Mesenchymal stem cell (in vitro differentiated cells and primary cell): ENCODE measurements at regions not wholly inside any gene's neighbourhood (a gene's known extent, or its start where the extent isn't known, plus 50 kb on each side); places are given as distances from the start of the nearest gene placed in this dataset.
A peak's percentile ranks its signal among the peaks of the same experiment; 100 is the strongest.

Source experiments
- DNase-seq: peaks from one replicate; pipeline ENCODE4 v3.0.0-alpha.2; 2013
- H2AFZ ChIP-seq: one replicate; pipeline ENCODE4 v1.6.1; 2013; ENCODE audit warnings: low read depth, mild to moderate bottlenecking, control low read depth, inconsistent platforms, low read length, moderate library complexity
- H2AK5ac ChIP-seq: 2 replicates; pipeline ENCODE4 v1.6.1; 2013; ENCODE audit warnings: low read length, moderate library complexity, mild to moderate bottlenecking, inconsistent platforms; ENCODE audit not compliant: severe bottlenecking
- H2BK120ac ChIP-seq: one replicate; pipeline ENCODE4 v1.6.1; 2013; ENCODE audit warnings: low read depth, mild to moderate bottlenecking, inconsistent platforms, low read length, moderate library complexity
- H2BK12ac ChIP-seq, 2 experiments: one replicate each; pipeline ENCODE4 v1.6.1; 2013; ENCODE audit warnings: inconsistent platforms in 2 of 2, low read length in 2 of 2, mild to moderate bottlenecking in 2 of 2, moderate library complexity in 2 of 2, control low read depth in 1 of 2
- H2BK15ac ChIP-seq: one replicate; pipeline ENCODE4 v1.6.1; 2013; ENCODE audit warnings: mild to moderate bottlenecking, low read depth, inconsistent platforms; ENCODE audit not compliant: poor library complexity, severe bottlenecking
- H2BK5ac ChIP-seq: 2 replicates; pipeline ENCODE4 v1.6.1; 2013; ENCODE audit warnings: low read depth, mild to moderate bottlenecking, low read length, control low read depth, inconsistent platforms; ENCODE audit not compliant: poor library complexity, severe bottlenecking
- H3K14ac ChIP-seq, 2 experiments: one replicate each; pipeline ENCODE4 v1.6.1; 2013; ENCODE audit warnings: inconsistent platforms in 2 of 2, low read length in 2 of 2, control low read depth in 1 of 2, mild to moderate bottlenecking in 1 of 2, moderate library complexity in 1 of 2
- H3K18ac ChIP-seq, 2 experiments: one replicate each; pipeline ENCODE4 v1.6.1; 2013; ENCODE audit warnings: inconsistent platforms in 2 of 2, low read length in 2 of 2, control low read depth in 1 of 2, low read depth in 1 of 2, mild to moderate bottlenecking in 1 of 2
- H3K23ac ChIP-seq, 2 experiments: one replicate each; pipeline ENCODE4 v1.6.1; 2013; ENCODE audit warnings: inconsistent platforms in 2 of 2, low read length in 2 of 2, mild to moderate bottlenecking in 2 of 2, moderate library complexity in 2 of 2, control low read depth in 1 of 2
- H3K27ac ChIP-seq: 2 replicates; pipeline ENCODE4 v1.5.1; 2013; ENCODE audit warnings: mild to moderate bottlenecking, moderate library complexity, low read length, control low read depth, inconsistent platforms; ENCODE audit not compliant: poor library complexity, severe bottlenecking
- H3K27me3 ChIP-seq, 2 experiments: 2 replicates each; pipeline versions ENCODE4 v1.6.1 to v1.7.0; 2013; ENCODE audit warnings: low read length in 2 of 2, mild to moderate bottlenecking in 2 of 2, moderate library complexity in 2 of 2, control low read depth in 1 of 2, inconsistent platforms in 1 of 2; ENCODE audit not compliant: control insufficient read depth in 1 of 2, insufficient read depth in 1 of 2
- H3K36me3 ChIP-seq, 2 experiments: 2 replicates each; pipeline versions ENCODE4 v1.6.1 to v1.7.0; 2013; ENCODE audit warnings: low read length in 2 of 2, control low read depth in 1 of 2, inconsistent platforms in 1 of 2, low read depth in 1 of 2, mild to moderate bottlenecking in 1 of 2; ENCODE audit not compliant: insufficient read depth in 2 of 2, control insufficient read depth in 1 of 2
- H3K4ac ChIP-seq, 2 experiments: one replicate each; pipeline ENCODE4 v1.6.1; 2013; ENCODE audit warnings: inconsistent platforms in 2 of 2, low read length in 2 of 2, mild to moderate bottlenecking in 2 of 2, moderate library complexity in 2 of 2, control low read depth in 1 of 2, low read depth in 1 of 2
- H3K4me1 ChIP-seq: 2 replicates; pipeline ENCODE4 v1.6.1; 2013; ENCODE audit warnings: low read depth, low read length, control low read depth; ENCODE audit not compliant: control insufficient read depth, insufficient read depth
- H3K4me2 ChIP-seq: 2 replicates; pipeline ENCODE4 v1.6.1; 2013; ENCODE audit warnings: low read length, mild to moderate bottlenecking, inconsistent platforms; ENCODE audit not compliant: poor library complexity, severe bottlenecking
- H3K4me3 ChIP-seq, 2 experiments: 2 replicates each; pipeline versions ENCODE4 v1.5.1 to v1.7.0; 2013; ENCODE audit warnings: low read length in 2 of 2, mild to moderate bottlenecking in 2 of 2, control low read depth in 1 of 2, low read depth in 1 of 2; ENCODE audit not compliant: insufficient read depth in 1 of 2
- H3K79me1 ChIP-seq: replicated peaks from 2 replicates; pipeline ENCODE4 v1.6.1; 2013; ENCODE audit warnings: mild to moderate bottlenecking, control low read depth, low read length, inconsistent platforms; ENCODE audit not compliant: poor library complexity, severe bottlenecking
- H3K9ac ChIP-seq: 2 replicates; pipeline ENCODE4 v1.7.0; 2013; ENCODE audit warnings: mild to moderate bottlenecking, low read length, moderate library complexity
- H3K9me3 ChIP-seq: 2 replicates; pipeline ENCODE4 v1.7.0; 2013; ENCODE audit warnings: mild to moderate bottlenecking, low read length; ENCODE audit not compliant: control insufficient read depth
- H4K8ac ChIP-seq: one replicate; pipeline ENCODE4 v1.6.1; 2013; ENCODE audit warnings: inconsistent platforms, mild to moderate bottlenecking, low read length, moderate library complexity
- H4K91ac ChIP-seq: one replicate; pipeline ENCODE4 v1.6.1; 2013; ENCODE audit warnings: mild to moderate bottlenecking, low read length, inconsistent platforms
- WGBS: methylation state at CpG from one replicate; pipeline ENCODE4 v1.1.7; 2013; ENCODE audit warnings: mixed read lengths; 5-methylcytosine and 5-hydroxymethylcytosine counted together

GRCh38 chr10:88100281-88100680 lies 236.9 kb downstream of the PTEN start:
- H3K23ac ChIP-seq, result no peak overlapping the region
- H2BK15ac ChIP-seq, result no peak overlapping the region

GRCh38 chr10:88101666-88102065 lies 238.2 kb downstream of the PTEN start:
- no peak overlapping the region for H2BK15ac ChIP-seq
- no peak overlapping the region for H3K4me3 ChIP-seq
- no peak for DNase-seq
- H3K23ac ChIP-seq, result no peak overlapping the region
- no peak overlapping the region for H4K8ac ChIP-seq
- no peak overlapping the region for H3K4ac ChIP-seq
- no peaks in the 10 kb centered on the region for H3K79me1 ChIP-seq
- no peaks in the 10 kb centered on the region for H3K4me1 ChIP-seq
- H2BK12ac ChIP-seq, result no peak overlapping the region
- no peak overlapping the region for H3K14ac ChIP-seq
- H3K27me3 ChIP-seq, result no peaks in the 10 kb centered on the region
- no peak overlapping the region for H3K27ac ChIP-seq
- no peaks in the 10 kb centered on the region for H3K9me3 ChIP-seq
- no peak overlapping the region for H2AK5ac ChIP-seq
- H3K18ac ChIP-seq, result no peak overlapping the region
- no peak overlapping the region for H2BK120ac ChIP-seq
- no peak overlapping the region for H2AFZ ChIP-seq
- no peak overlapping the region for H3K4me2 ChIP-seq
- H3K9ac ChIP-seq, result no peak overlapping the region
- H2BK5ac ChIP-seq, result no peak overlapping the region
- H3K36me3 ChIP-seq, result no peaks in the 10 kb centered on the region
- WGBS, result 94% methylated on average over 2 of the region's 2 CpGs
- no peak overlapping the region for H4K91ac ChIP-seq

More at GRCh38 chr10:88100281-88100680, 236.9 kb downstream of the PTEN start:
- H2BK5ac ChIP-seq, result no peak overlapping the region
- H3K4ac ChIP-seq, result no peak overlapping the region
- no peaks in the 10 kb centered on the region for H3K9me3 ChIP-seq
- H2BK120ac ChIP-seq, result no peak overlapping the region
- H3K4me3 ChIP-seq, result no peak overlapping the region
- H2AFZ ChIP-seq, result no peak overlapping the region
- H4K91ac ChIP-seq, result no peak overlapping the region
- H2AK5ac ChIP-seq, result no peak overlapping the region
- no peaks in the 10 kb centered on the region for H3K27me3 ChIP-seq
- H4K8ac ChIP-seq, result no peak overlapping the region
- no peak overlapping the region for H3K9ac ChIP-seq
- H3K36me3 ChIP-seq, result no peaks in the 10 kb centered on the region
- H3K14ac ChIP-seq, result no peak overlapping the region
- H3K4me2 ChIP-seq, result no peak overlapping the region
- no peaks in the 10 kb centered on the region for H3K79me1 ChIP-seq
- no peak overlapping the region for H2BK12ac ChIP-seq
- H3K18ac ChIP-seq, result no peak overlapping the region
- H3K27ac ChIP-seq, result no peak overlapping the region
- H3K4me1 ChIP-seq, result no peaks in the 10 kb centered on the region
- no peak for DNase-seq

GRCh38 chr10:88103576-88103975 lies 240.2 kb downstream of the PTEN start:
- Histone ChIP-seq H3K4me3 (no peak overlapping the region), H3K27me3 (no peaks in the 10 kb centered on the region), H3K18ac (no peak overlapping the region), H3K4me1 (no peaks in the 10 kb centered on the region), H2AK5ac (no peak overlapping the region), H4K91ac (no peak overlapping the region), H3K9ac (no peak overlapping the region), H2BK12ac (no peak overlapping the region), H2BK120ac (no peak overlapping the region), H3K14ac (no peak overlapping the region), H2BK15ac (no peak overlapping the region), H4K8ac (no peak overlapping the region), H3K4me2 (no peak overlapping the region), H2BK5ac (no peak overlapping the region), H3K4ac (no peak overlapping the region), H2AFZ (no peak overlapping the region), H3K79me1 (no peaks in the 10 kb centered on the region), H3K27ac (no peak overlapping the region), H3K9me3 (no peaks in the 10 kb centered on the region), H3K36me3 (no peaks in the 10 kb centered on the region), H3K23ac (no peak overlapping the region)
- DNase-seq, result no peak

GRCh38 chr10:88104223-88104622 lies 240.8 kb downstream of the PTEN start:
- no peak overlapping the region for H2BK15ac ChIP-seq
- H3K27me3 ChIP-seq, result no peaks in the 10 kb centered on the region
- no peak overlapping the region for H4K91ac ChIP-seq
- no peak overlapping the region for H3K4me3 ChIP-seq
- H3K36me3 ChIP-seq, result no peaks in the 10 kb centered on the region
- H2BK120ac ChIP-seq, result no peak overlapping the region
- no peak overlapping the region for H2AK5ac ChIP-seq
- H3K4me2 ChIP-seq, result no peak overlapping the region
- WGBS, result 80% methylated on average over 1 of the region's 2 CpGs
- no peaks in the 10 kb centered on the region for H3K79me1 ChIP-seq
- H3K4ac ChIP-seq, result no peak overlapping the region
- no peak overlapping the region for H4K8ac ChIP-seq
- no peak overlapping the region for H3K14ac ChIP-seq
- DNase-seq, result peak; percentile 42
- H3K27ac ChIP-seq, result no peak overlapping the region
- H2BK12ac ChIP-seq, result no peak overlapping the region
- no peaks in the 10 kb centered on the region for H3K4me1 ChIP-seq
- H3K18ac ChIP-seq, result no peak overlapping the region
- no peaks in the 10 kb centered on the region for H3K9me3 ChIP-seq
- H3K9ac ChIP-seq, result no peak overlapping the region
- no peak overlapping the region for H3K23ac ChIP-seq
- no peak overlapping the region for H2BK5ac ChIP-seq
- no peak overlapping the region for H2AFZ ChIP-seq
